PC-3 (cell line): ENCODE measurements at regions not wholly inside any gene's neighbourhood (a gene's known extent, or its start where the extent isn't known, plus 50 kb on each side); places are given as distances from the start of the nearest gene placed in this dataset.

Experiments
- EZH2phosphoT487 ChIP-seq: fragments of 300-600 bp; sonication (generic); IDR thresholded peaks from 2 replicates; pipeline ENCODE4 v1.6.1; 2018; ENCODE audit warnings: mild to moderate bottlenecking, antibody characterized with exemption, low read length, borderline replicate concordance
- TF ChIP-seq, protein P1 (sequence below): fragments of 300-600 bp; sonication (generic); conservative IDR thresholded peaks from 2 replicates; pipeline ENCODE4 v1.5.1; 2017; ENCODE audit warnings: antibody characterized with exemption, low read depth, mild to moderate bottlenecking, low read length

DNA sequence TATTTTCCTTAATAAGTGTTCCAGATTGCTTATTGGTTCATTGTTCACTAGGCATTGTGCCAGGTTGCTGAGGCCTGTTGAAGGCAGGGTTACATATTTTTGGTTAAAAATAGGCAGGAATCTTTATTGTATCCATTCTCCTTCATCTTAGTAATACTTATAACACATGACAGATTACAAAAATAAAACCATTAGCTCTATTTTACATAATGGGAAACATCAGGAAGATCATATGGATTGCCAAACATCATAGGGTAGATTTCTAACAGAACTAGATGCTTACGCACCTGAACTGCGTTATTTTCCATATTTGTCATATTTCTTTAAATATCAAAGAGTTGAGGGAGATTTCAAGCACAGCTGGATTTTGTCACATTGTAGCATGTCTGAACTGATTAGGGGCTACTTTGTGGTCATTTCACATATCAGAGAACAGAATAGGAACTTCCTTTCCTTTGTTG, 462.9 kb upstream of the SGO1 start:
- TF ChIP-seq, protein P1, sequence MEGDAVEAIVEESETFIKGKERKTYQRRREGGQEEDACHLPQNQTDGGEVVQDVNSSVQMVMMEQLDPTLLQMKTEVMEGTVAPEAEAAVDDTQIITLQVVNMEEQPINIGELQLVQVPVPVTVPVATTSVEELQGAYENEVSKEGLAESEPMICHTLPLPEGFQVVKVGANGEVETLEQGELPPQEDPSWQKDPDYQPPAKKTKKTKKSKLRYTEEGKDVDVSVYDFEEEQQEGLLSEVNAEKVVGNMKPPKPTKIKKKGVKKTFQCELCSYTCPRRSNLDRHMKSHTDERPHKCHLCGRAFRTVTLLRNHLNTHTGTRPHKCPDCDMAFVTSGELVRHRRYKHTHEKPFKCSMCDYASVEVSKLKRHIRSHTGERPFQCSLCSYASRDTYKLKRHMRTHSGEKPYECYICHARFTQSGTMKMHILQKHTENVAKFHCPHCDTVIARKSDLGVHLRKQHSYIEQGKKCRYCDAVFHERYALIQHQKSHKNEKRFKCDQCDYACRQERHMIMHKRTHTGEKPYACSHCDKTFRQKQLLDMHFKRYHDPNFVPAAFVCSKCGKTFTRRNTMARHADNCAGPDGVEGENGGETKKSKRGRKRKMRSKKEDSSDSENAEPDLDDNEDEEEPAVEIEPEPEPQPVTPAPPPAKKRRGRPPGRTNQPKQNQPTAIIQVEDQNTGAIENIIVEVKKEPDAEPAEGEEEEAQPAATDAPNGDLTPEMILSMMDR = no peak
- no peak for TF ChIP-seq EZH2phosphoT487
